Renal pelvis (tissue), 1 donor: ENCODE measurements at regions not wholly inside any gene's neighbourhood (a gene's known extent, or its start where the extent isn't known, plus 50 kb on each side); places are given as distances from the start of the nearest gene placed in this dataset.

Source experiments
- DNase-seq: peaks from one replicate; pipeline ENCODE4 v3.0.0-alpha.2; 2013

DNA sequence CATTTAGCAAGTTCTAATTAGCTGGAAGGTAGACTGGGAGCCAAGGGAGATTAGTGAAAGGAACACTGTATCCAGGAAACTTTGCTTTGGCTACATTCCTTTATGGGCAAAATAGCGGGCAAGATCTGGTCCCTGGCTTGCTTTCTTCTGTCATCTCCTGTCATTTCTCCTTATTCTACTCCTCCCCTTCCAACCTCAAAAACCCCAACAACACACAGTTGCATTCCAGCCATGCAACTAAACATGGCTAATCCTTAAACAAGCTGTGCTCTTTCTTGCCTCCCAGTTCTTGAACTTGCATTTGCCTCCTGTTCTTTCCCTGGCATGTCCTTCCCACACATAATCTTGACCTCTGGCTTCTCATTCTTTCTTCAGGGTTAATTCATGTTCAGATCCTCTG, 59.5 kb upstream of the CDCA7L start:
- no peak for DNase-seq

- DNase-seq: no peak
Measured at GRCh38 chr7:22002726-22003125, 57.0 kb upstream of the CDCA7L start.

DNA sequence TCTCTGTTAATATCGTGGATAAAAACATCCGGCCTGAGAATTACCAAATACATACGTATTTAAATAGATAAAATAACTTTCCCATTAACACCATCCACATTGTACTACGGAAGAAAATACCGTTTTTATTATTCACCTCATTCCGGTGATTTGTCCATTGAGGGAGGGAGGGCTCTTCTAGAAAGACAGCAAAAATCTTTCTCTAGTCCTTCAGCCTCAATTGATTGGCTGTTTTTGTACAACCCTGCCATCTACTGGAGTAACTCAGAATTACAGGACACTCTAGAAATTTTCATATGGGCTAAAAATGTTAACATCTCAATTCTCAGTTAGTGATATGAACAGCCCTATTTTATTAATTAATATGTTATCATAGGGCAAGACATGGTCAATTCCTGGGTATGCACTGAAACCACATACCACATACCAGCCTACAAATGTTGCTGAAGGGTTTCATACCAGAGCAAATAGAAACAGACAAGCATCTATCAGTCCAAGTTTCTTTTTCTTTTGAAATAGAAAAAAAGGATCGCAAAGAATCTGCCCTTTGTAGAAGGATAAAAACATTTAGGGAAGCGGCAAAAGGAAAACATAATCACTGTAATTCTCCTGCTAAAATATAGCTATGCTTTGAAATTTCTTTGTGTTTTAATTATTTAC, 55.8 kb upstream of the CDCA7L start:
- DNase-seq: peak; percentile 58

- no peak for DNase-seq
Measured at GRCh38 chr7:21999896-22000295, 54.2 kb upstream of the CDCA7L start.

DNA sequence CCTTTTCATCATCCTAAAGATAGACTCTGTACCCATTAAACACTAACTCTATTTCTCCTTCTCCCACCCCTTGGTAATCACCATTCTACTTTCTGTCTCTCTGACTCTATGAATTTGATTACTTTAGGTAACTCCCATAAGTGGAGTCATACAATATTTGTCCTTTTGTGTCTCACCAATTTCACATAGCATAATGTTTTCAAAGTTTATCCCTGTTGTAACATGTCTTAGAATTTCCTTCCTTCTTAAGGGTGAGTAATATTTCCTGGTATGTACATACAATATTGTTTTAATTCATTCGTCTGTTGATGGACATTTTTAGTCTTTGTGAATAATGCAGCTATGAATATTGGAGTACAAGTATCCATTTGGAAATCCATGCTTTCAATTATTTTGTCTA, 50.9 kb upstream of the CDCA7L start:
- no peak for DNase-seq
